ENCODE measurements at regions not wholly inside any gene's neighbourhood (a gene's known extent, or its start where the extent isn't known, plus 50 kb on each side); places are given as distances from the start of the nearest gene placed in this dataset.
A peak's percentile ranks its signal among the peaks of the same experiment; 100 is the strongest.

GRCh38 chr2:59033661-59034060 is 792.5 kb upstream of the FANCL start:
- H3K4me3 Mint-ChIP-seq = no peak overlapping the region
- no peaks in the 10 kb centered on the region for H3K27me3 Mint-ChIP-seq
- ChIA-PET CTCF (no interaction called here), POLR2A (no interaction called here)
- no peak for DNase-seq
- no peaks in the 10 kb centered on the region for H3K36me3 Mint-ChIP-seq
- H3K9me3 Mint-ChIP-seq = peaks cover 9% of the 10 kb centered on the region
- H3K27ac Mint-ChIP-seq = no peak overlapping the region
- intact Hi-C loops (cut with micrococcal nuclease) = no loop called here
- H3K4me1 Mint-ChIP-seq (ENCODE audit: low read depth) = no peaks in the 10 kb centered on the region

GRCh38 chr2:59032499-59032898 is 791.4 kb upstream of the FANCL start:
- H3K9me3 Mint-ChIP-seq = peaks cover 6% of the 10 kb centered on the region
- POLR2A ChIA-PET = no interaction called here

GRCh38 chr2:59029058-59029457 is 787.9 kb upstream of the FANCL start:
- ChIA-PET CTCF (no interaction called here), POLR2A (no interaction called here)
- H3K4me3 Mint-ChIP-seq = no peak overlapping the region
- no peak overlapping the region for H3K27ac Mint-ChIP-seq
- no peak for DNase-seq
- no peaks in the 10 kb centered on the region for H3K27me3 Mint-ChIP-seq
- intact Hi-C loops (cut with micrococcal nuclease) = no loop called here
- H3K4me1 Mint-ChIP-seq (ENCODE audit: low read depth) = no peaks in the 10 kb centered on the region
- no peaks in the 10 kb centered on the region for H3K36me3 Mint-ChIP-seq
- H3K9me3 Mint-ChIP-seq = no peaks in the 10 kb centered on the region

More at GRCh38 chr2:59032499-59032898, 791.4 kb upstream of the FANCL start:
- H3K4me1 Mint-ChIP-seq (ENCODE audit: low read depth) = no peaks in the 10 kb centered on the region
- no peak overlapping the region for H3K27ac Mint-ChIP-seq
- intact Hi-C loops (cut with micrococcal nuclease) = no loop called here
- no peak for DNase-seq
- no peak overlapping the region for H3K4me3 Mint-ChIP-seq
- H3K36me3 Mint-ChIP-seq = no peaks in the 10 kb centered on the region
- CTCF ChIA-PET = no interaction called here
- no peaks in the 10 kb centered on the region for H3K27me3 Mint-ChIP-seq

GRCh38 chr2:59027320-59027719 is 786.2 kb upstream of the FANCL start:
- ChIA-PET POLR2A (no interaction called here), CTCF (no interaction called here)
- intact Hi-C loops (cut with micrococcal nuclease) = no loop called here
- Mint-ChIP-seq H3K36me3 (no peaks in the 10 kb centered on the region), H3K4me1 (ENCODE audit: low read depth) (no peaks in the 10 kb centered on the region), H3K9me3 (no peaks in the 10 kb centered on the region), H3K4me3 (no peak overlapping the region), H3K27ac (no peak overlapping the region), H3K27me3 (no peaks in the 10 kb centered on the region)
- DNase-seq = no peak

GRCh38 chr2:59025157-59025757 is 784.1 kb upstream of the FANCL start:
- CTCF ChIA-PET = interaction anchor here (0.8 to 1.8 kb wide), 4 partner anchors 10 to 1525 kb away, joined by 3 to 6 read pairs (median 6); no protein-coding TSS in a partner anchor
- peak; percentile 16 for DNase-seq
- POLR2A ChIA-PET = no interaction called here
- H3K4me3 Mint-ChIP-seq = no peak overlapping the region
- no peaks in the 10 kb centered on the region for H3K4me1 Mint-ChIP-seq (ENCODE audit: low read depth)
- H3K9me3 Mint-ChIP-seq = no peaks in the 10 kb centered on the region
- no peaks in the 10 kb centered on the region for H3K27me3 Mint-ChIP-seq
- intact Hi-C loops (cut with micrococcal nuclease) = no loop called here
- H3K27ac Mint-ChIP-seq = no peak overlapping the region
- no peaks in the 10 kb centered on the region for H3K36me3 Mint-ChIP-seq

- CTCF ChIA-PET = no interaction called here
- Mint-ChIP-seq H3K4me1 (ENCODE audit: low read depth) (no peaks in the 10 kb centered on the region), H3K27ac (no peak overlapping the region), H3K27me3 (no peaks in the 10 kb centered on the region), H3K4me3 (no peak overlapping the region), H3K36me3 (no peaks in the 10 kb centered on the region), H3K9me3 (no peaks in the 10 kb centered on the region)
- DNase-seq = no peak
- POLR2A ChIA-PET = no interaction called here
- intact Hi-C loops (cut with micrococcal nuclease) = no loop called here
Measured at GRCh38 chr2:59021786-59022185, 780.7 kb upstream of the FANCL start.

GRCh38 chr2:59019566-59020159 is 778.5 kb upstream of the FANCL start:
- no peaks in the 10 kb centered on the region for H3K27me3 Mint-ChIP-seq
- H3K36me3 Mint-ChIP-seq = no peaks in the 10 kb centered on the region
- ChIA-PET POLR2A (no interaction called here), CTCF (no interaction called here)
- no peak overlapping the region for H3K27ac Mint-ChIP-seq
- H3K9me3 Mint-ChIP-seq = no peaks in the 10 kb centered on the region
- no peaks in the 10 kb centered on the region for H3K4me1 Mint-ChIP-seq (ENCODE audit: low read depth)
- intact Hi-C loops (cut with micrococcal nuclease) = no loop called here
- DNase-seq = no peak
- no peak overlapping the region for H3K4me3 Mint-ChIP-seq

GRCh38 chr2:59018737-59019136 is 777.6 kb upstream of the FANCL start:
- no peak for DNase-seq
- intact Hi-C loops (cut with micrococcal nuclease) = no loop called here
- H3K4me3 Mint-ChIP-seq = no peak overlapping the region
- no peaks in the 10 kb centered on the region for H3K36me3 Mint-ChIP-seq
- no peak overlapping the region for H3K27ac Mint-ChIP-seq
- no peaks in the 10 kb centered on the region for H3K27me3 Mint-ChIP-seq
- ChIA-PET CTCF (no interaction called here), POLR2A (no interaction called here)
- H3K4me1 Mint-ChIP-seq (ENCODE audit: low read depth) = no peaks in the 10 kb centered on the region
- H3K9me3 Mint-ChIP-seq = no peaks in the 10 kb centered on the region

- CTCF ChIA-PET = interaction anchor here (2.2 kb wide), 1 partner anchor 10 kb away, joined by 6 read pairs; no protein-coding TSS in a partner anchor
- Mint-ChIP-seq H3K4me1 (ENCODE audit: low read depth) (no peaks in the 10 kb centered on the region), H3K27me3 (no peaks in the 10 kb centered on the region), H3K27ac (no peak overlapping the region), H3K4me3 (no peak overlapping the region), H3K36me3 (no peaks in the 10 kb centered on the region), H3K9me3 (no peaks in the 10 kb centered on the region)
- no peak for DNase-seq
- intact Hi-C loops (cut with micrococcal nuclease) = no loop called here
- POLR2A ChIA-PET = no interaction called here
Measured at GRCh38 chr2:59015027-59015426, 773.9 kb upstream of the FANCL start.

- Mint-ChIP-seq H3K9me3 (no peaks in the 10 kb centered on the region), H3K4me1 (ENCODE audit: low read depth) (no peaks in the 10 kb centered on the region), H3K4me3 (no peak overlapping the region), H3K27me3 (no peaks in the 10 kb centered on the region), H3K27ac (no peak overlapping the region), H3K36me3 (no peaks in the 10 kb centered on the region)
- intact Hi-C loops (cut with micrococcal nuclease) = no loop called here
- ChIA-PET CTCF (no interaction called here), POLR2A (no interaction called here)
- DNase-seq = no peak
Measured at GRCh38 chr2:59012971-59013370, 771.8 kb upstream of the FANCL start.

GRCh38 chr2:59012234-59012633 is 771.1 kb upstream of the FANCL start:
- no peaks in the 10 kb centered on the region for H3K27me3 Mint-ChIP-seq
- intact Hi-C loops (cut with micrococcal nuclease) = no loop called here
- no peaks in the 10 kb centered on the region for H3K9me3 Mint-ChIP-seq
- no peaks in the 10 kb centered on the region for H3K4me1 Mint-ChIP-seq (ENCODE audit: low read depth)
- H3K36me3 Mint-ChIP-seq = no peaks in the 10 kb centered on the region
- CTCF ChIA-PET = interaction anchor here (1.1 kb wide), 1 partner anchor 12 kb away, joined by 6 read pairs; no protein-coding TSS in a partner anchor
- no peak for DNase-seq
- POLR2A ChIA-PET = no interaction called here
- no peak overlapping the region for H3K4me3 Mint-ChIP-seq
- no peak overlapping the region for H3K27ac Mint-ChIP-seq

- ChIA-PET CTCF (no interaction called here), POLR2A (no interaction called here)
- DNase-seq = no peak
- Mint-ChIP-seq H3K27me3 (no peaks in the 10 kb centered on the region), H3K4me3 (no peak overlapping the region), H3K9me3 (no peaks in the 10 kb centered on the region), H3K27ac (no peak overlapping the region), H3K4me1 (ENCODE audit: low read depth) (no peaks in the 10 kb centered on the region), H3K36me3 (no peaks in the 10 kb centered on the region)
- intact Hi-C loops (cut with micrococcal nuclease) = no loop called here
Measured at GRCh38 chr2:59008950-59009349, 767.8 kb upstream of the FANCL start.

- Mint-ChIP-seq H3K27ac (no peak overlapping the region), H3K27me3 (no peaks in the 10 kb centered on the region), H3K4me3 (no peak overlapping the region), H3K4me1 (ENCODE audit: low read depth) (no peaks in the 10 kb centered on the region), H3K9me3 (no peaks in the 10 kb centered on the region), H3K36me3 (no peaks in the 10 kb centered on the region)
- intact Hi-C loops (cut with micrococcal nuclease) = no loop called here
- CTCF ChIA-PET = no interaction called here
- no peak for DNase-seq
- POLR2A ChIA-PET = no interaction called here
Measured at GRCh38 chr2:59005836-59006615, 764.9 kb upstream of the FANCL start.
